IMR-90 (cell line): ENCODE measurements at regions not wholly inside any gene's neighbourhood (a gene's known extent, or its start where the extent isn't known, plus 50 kb on each side); places are given as distances from the start of the nearest gene placed in this dataset.

Source experiments
- ATAC-seq: fragments of 200-7000 bp; cut with Tn5 transposase; 2 replicates; pipeline ENCODE4 v1.9.1; 2020; ENCODE audit warnings: low read depth, mild to moderate bottlenecking, moderate library complexity
- BruUV-seq: library from RNA; stranded (reverse); fragments of 400-500 nt; replicated peaks from 2 replicates; lab custom pipeline; 2021; lab: Mats Ljungman, UMichigan
- CTCF ChIA-PET: fragments of 300-600 bp; formaldehyde crosslinking; extraction: SDS; loops from one replicate; lab custom pipeline; 2021; ENCODE audit warnings: antibody characterized with exemption; lab: Yijun Ruan, JAX
- POLR2A ChIA-PET: fragments of 300-600 bp; sonication (Branson Sonifier 250); formaldehyde crosslinking; loops from one replicate; lab custom pipeline; 2022; ENCODE audit warnings: antibody characterized with exemption; ENCODE audit not compliant: unreplicated experiment; lab: Charles Lee
- DNase-seq: peaks from one replicate; pipeline ENCODE4 v3.0.0; 2013
- H2AFZ ChIP-seq: replicated peaks from 2 replicates; pipeline ENCODE3; 2013; ENCODE audit warnings: low read length, mild to moderate bottlenecking; ENCODE audit not compliant: poor library complexity
- H2AK5ac ChIP-seq: 2 replicates; pipeline ENCODE4 v1.6.1; 2013; ENCODE audit warnings: low read depth, low read length, inconsistent platforms
- H2AK9ac ChIP-seq: replicated peaks from 2 replicates; pipeline ENCODE3; 2013; ENCODE audit warnings: mild to moderate bottlenecking, low read depth, low read length, moderate library complexity; ENCODE audit not compliant: poor library complexity
- H2BK120ac ChIP-seq: 2 replicates; pipeline ENCODE4 v1.6.1; 2013; ENCODE audit warnings: low read depth, low read length, inconsistent platforms
- H2BK15ac ChIP-seq: 3 replicates; pipeline ENCODE4 v1.6.1; 2013; ENCODE audit warnings: low read depth, low read length, inconsistent platforms
- H2BK20ac ChIP-seq: 2 replicates; pipeline ENCODE4 v1.6.1; 2013; ENCODE audit warnings: low read depth, mild to moderate bottlenecking, inconsistent platforms, low read length, moderate library complexity
- H2BK5ac ChIP-seq: 2 replicates; pipeline ENCODE4 v1.6.1; 2013; ENCODE audit warnings: mild to moderate bottlenecking, low read depth, low read length, inconsistent platforms; ENCODE audit not compliant: poor library complexity, severe bottlenecking
- H3K14ac ChIP-seq: replicated peaks from 2 replicates; pipeline ENCODE4 v1.6.1; 2013; ENCODE audit warnings: low read depth, low read length, inconsistent platforms
- H3K18ac ChIP-seq: 2 replicates; pipeline ENCODE4 v1.6.1; 2013; ENCODE audit warnings: low read depth, low read length, control low read depth
- H3K23ac ChIP-seq: 2 replicates; pipeline ENCODE4 v1.6.1; 2013; ENCODE audit warnings: low read depth, low read length, inconsistent platforms
- H3K27ac ChIP-seq: 2 replicates; pipeline ENCODE4 v1.5.1; 2013; ENCODE audit warnings: mild to moderate bottlenecking, control low read depth, low read length; ENCODE audit not compliant: insufficient read depth
- H3K27me3 ChIP-seq: 2 replicates; pipeline ENCODE4 v1.6.1; 2013; ENCODE audit warnings: low read length; ENCODE audit not compliant: control insufficient read depth, insufficient read depth
- H3K36me3 ChIP-seq: 2 replicates; pipeline ENCODE4 v1.6.1; 2013; ENCODE audit warnings: low read length, mixed read lengths; ENCODE audit not compliant: control insufficient read depth, insufficient read depth
- H3K4ac ChIP-seq: 2 replicates; pipeline ENCODE4 v1.6.1; 2013; ENCODE audit warnings: low read depth, low read length, inconsistent platforms
- H3K4me1 ChIP-seq: 2 replicates; pipeline ENCODE4 v1.6.1; 2013; ENCODE audit warnings: low read length, mixed read lengths; ENCODE audit not compliant: control insufficient read depth, insufficient read depth
- H3K4me2 ChIP-seq: 2 replicates; pipeline ENCODE4 v1.6.1; 2013; ENCODE audit warnings: low read depth, mild to moderate bottlenecking, control low read depth, low read length, moderate library complexity
- H3K4me3 ChIP-seq: 2 replicates; pipeline ENCODE4 v1.5.1; 2013; ENCODE audit warnings: low read depth, mild to moderate bottlenecking, control low read depth, low read length, moderate library complexity; ENCODE audit not compliant: insufficient read depth
- H3K56ac ChIP-seq: 2 replicates; pipeline ENCODE4 v1.6.1; 2013; ENCODE audit warnings: low read length, inconsistent platforms; ENCODE audit not compliant: insufficient read depth; ENCODE audit errors: extremely low read depth
- H3K79me1 ChIP-seq, 2 experiments: 2 replicates each; pipeline ENCODE4 v1.6.1; 2013; ENCODE audit warnings: low read length in 2 of 2, inconsistent platforms in 1 of 2, low read depth in 1 of 2
- H3K9ac ChIP-seq: 2 replicates; pipeline ENCODE4 v1.6.1; 2013; ENCODE audit warnings: low read depth, low read length, control low read depth
- H3K9me1 ChIP-seq: 2 replicates; pipeline ENCODE4 v1.6.1; 2013; ENCODE audit warnings: low read length, inconsistent platforms; ENCODE audit not compliant: insufficient read depth
- H3K9me3 ChIP-seq: 2 replicates; pipeline ENCODE4 v1.6.1; 2013; ENCODE audit warnings: low read length; ENCODE audit not compliant: control insufficient read depth, insufficient read depth
- H4K20me1 ChIP-seq: 2 replicates; pipeline ENCODE4 v1.6.1; 2013; ENCODE audit warnings: low read length, inconsistent platforms; ENCODE audit not compliant: insufficient read depth
- H4K5ac ChIP-seq: 2 replicates; pipeline ENCODE4 v1.6.1; 2013; ENCODE audit warnings: mild to moderate bottlenecking, low read depth, low read length, control low read depth
- H4K8ac ChIP-seq, 2 experiments: 2 replicates each; pipeline ENCODE4 v1.6.1; 2013; ENCODE audit warnings: low read depth in 2 of 2, low read length in 2 of 2, control low read depth in 1 of 2, inconsistent platforms in 1 of 2
- H4K91ac ChIP-seq: 2 replicates; pipeline ENCODE4 v1.6.1; 2013; ENCODE audit warnings: low read depth, low read length, inconsistent platforms; ENCODE audit not compliant: insufficient read depth
- BHLHE40 ChIP-seq: fragments of 150-350 bp; IDR thresholded peaks from 2 replicates; pipeline ENCODE4 v1.6.1; 2016; ENCODE audit warnings: mild to moderate bottlenecking, low read depth, low read length
- CEBPB ChIP-seq: IDR thresholded peaks from 2 replicates; pipeline ENCODE4 v1.6.1; 2012; ENCODE audit warnings: low read depth, low read length, improper control_type of control experiment
- FOS ChIP-seq: fragments of 150-350 bp; IDR thresholded peaks from 2 replicates; pipeline ENCODE4 v1.6.1; 2016; ENCODE audit warnings: low read depth, low read length
- MAFK ChIP-seq: IDR thresholded peaks from 2 replicates; pipeline ENCODE4 v1.6.1; 2012; ENCODE audit warnings: low read depth, low read length, improper control_type of control experiment
- MAZ ChIP-seq: IDR thresholded peaks from 2 replicates; pipeline ENCODE4 v1.6.1; 2012; ENCODE audit warnings: low read depth, mild to moderate bottlenecking, low read length, improper control_type of control experiment, moderate library complexity, borderline replicate concordance
- MXI1 ChIP-seq: IDR thresholded peaks from 2 replicates; pipeline ENCODE4 v1.6.1; 2012; ENCODE audit warnings: low read depth, mild to moderate bottlenecking, low read length, moderate library complexity, borderline replicate concordance
- NFE2L2 ChIP-seq: fragments of 150-350 bp; IDR thresholded peaks from 2 replicates; pipeline ENCODE4 v1.6.1; 2016; ENCODE audit warnings: low read depth, mild to moderate bottlenecking, low read length
- POLR2A ChIP-seq: IDR thresholded peaks from 2 replicates; pipeline ENCODE4 v1.6.1; 2012; ENCODE audit warnings: mild to moderate bottlenecking, low read depth, low read length
- RAD21 ChIP-seq: IDR thresholded peaks from 2 replicates; pipeline ENCODE4 v1.6.1; 2012; ENCODE audit warnings: low read length, improper control_type of control experiment
- RCOR1 ChIP-seq: IDR thresholded peaks from 2 replicates; pipeline ENCODE4 v1.6.1; 2012; ENCODE audit warnings: mild to moderate bottlenecking, low read length, improper control_type of control experiment; ENCODE audit not compliant: insufficient replicate concordance
- RFX5 ChIP-seq: IDR thresholded peaks from 2 replicates; pipeline ENCODE4 v1.8.0; 2012; ENCODE audit warnings: low read depth, mild to moderate bottlenecking, low read length, moderate library complexity
- SMC3 ChIP-seq: fragments of 150-350 bp; IDR thresholded peaks from 2 replicates; pipeline ENCODE4 v1.6.1; 2016; ENCODE audit warnings: low read depth, mild to moderate bottlenecking, antibody characterized with exemption, low read length, moderate library complexity
- WGBS, 2 experiments: methylation state at CpG; one replicate each; pipeline versions ENCODE4 v1.1.5 to v1.1.7; 2013; ENCODE audit warnings: missing lambda C conversion rate in 2 of 2; ENCODE audit not compliant: insufficient read length in 1 of 2; ENCODE audit errors: extremely low coverage in 2 of 2; 5-methylcytosine and 5-hydroxymethylcytosine counted together
- dilution Hi-C: fragments of 300-500 bp; cut with HindIII; formaldehyde crosslinking; loops from one replicate; pipeline ENCODE4 v1.14.3; 2018; ENCODE audit warnings: low sequenced_read_pairs; ENCODE audit not compliant: unreplicated experiment
- in situ Hi-C: fragments of 300-500 bp; cut with MboI; formaldehyde crosslinking; loops from 3 replicates; pipeline ENCODE4 v1.14.3; 2019; ENCODE audit warnings: low sequenced_read_pairs, inconsistent platforms, mixed read lengths
- intact Hi-C: fragments of 100-400 bp; cut with micrococcal nuclease; formaldehyde crosslinking; loops from 2 replicates; pipeline ENCODE4 v1.10.0; 2022
- TF ChIP-seq, protein P1 (sequence below): fragments of 150-350 bp; IDR thresholded peaks from 2 replicates; pipeline ENCODE4 v1.6.1; 2016; ENCODE audit warnings: low read depth, mild to moderate bottlenecking, low read length, moderate library complexity, borderline replicate concordance
- TF ChIP-seq, protein P2 (sequence below): conservative IDR thresholded peaks from 2 replicates; pipeline ENCODE4 v1.5.1; 2012; ENCODE audit warnings: mild to moderate bottlenecking, low read depth, low read length, improper control_type of control experiment
- TF ChIP-seq, protein P3 (sequence below): fragments of 150-350 bp; IDR thresholded peaks from 2 replicates; pipeline ENCODE4 v1.6.1; 2017; ENCODE audit warnings: mild to moderate bottlenecking, antibody characterized with exemption, low read length, low read depth

DNA sequence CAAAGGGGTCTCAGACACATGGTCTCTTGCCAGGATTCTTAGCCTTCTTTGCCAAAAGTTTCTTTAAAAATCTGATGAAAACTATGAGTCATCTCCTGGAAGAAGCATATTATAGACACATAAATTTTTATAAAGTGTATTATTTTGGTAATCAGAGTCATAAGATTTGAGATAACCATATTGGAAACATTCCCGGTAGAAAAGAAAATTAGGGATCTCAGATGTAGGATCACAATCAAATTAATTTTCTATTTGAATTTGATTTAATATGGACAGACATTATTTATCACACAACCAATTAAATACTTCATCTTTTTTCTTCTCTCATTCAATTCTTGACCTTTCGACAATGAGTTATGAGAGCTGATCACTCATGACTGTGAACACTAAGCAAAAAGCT, 347.7 kb upstream of the CDH8 start:
- Histone ChIP-seq H4K91ac (no peak overlapping the region), H3K4ac (no peak overlapping the region), H4K20me1 (no peaks in the 10 kb centered on the region), H2BK15ac (no peak overlapping the region), H2BK5ac (no peak overlapping the region), H3K56ac (no peak overlapping the region), H4K8ac (no peak overlapping the region), H3K4me2 (no peak overlapping the region), H2BK20ac (no peak overlapping the region), H3K9me1 (no peaks in the 10 kb centered on the region), H3K9ac (no peak overlapping the region), H3K36me3 (no peaks in the 10 kb centered on the region), H3K27ac (no peak overlapping the region), H3K14ac (no peak overlapping the region), H3K4me3 (no peak overlapping the region), H2BK120ac (no peak overlapping the region), H2AFZ (no peak overlapping the region), H4K5ac (no peak overlapping the region), H3K18ac (no peak overlapping the region), H3K27me3 (no peaks in the 10 kb centered on the region), H3K79me1 (no peaks in the 10 kb centered on the region), H2AK5ac (no peak overlapping the region), H3K9me3 (no peaks in the 10 kb centered on the region), H3K4me1 (no peaks in the 10 kb centered on the region), H3K23ac (no peak overlapping the region), H2AK9ac (no peak overlapping the region)
- ATAC-seq (no peak), DNase-seq (no peak)
- intact Hi-C loops, result no loop called here
- in situ Hi-C loops, result no loop called here
- TF ChIP-seq, protein P1, sequence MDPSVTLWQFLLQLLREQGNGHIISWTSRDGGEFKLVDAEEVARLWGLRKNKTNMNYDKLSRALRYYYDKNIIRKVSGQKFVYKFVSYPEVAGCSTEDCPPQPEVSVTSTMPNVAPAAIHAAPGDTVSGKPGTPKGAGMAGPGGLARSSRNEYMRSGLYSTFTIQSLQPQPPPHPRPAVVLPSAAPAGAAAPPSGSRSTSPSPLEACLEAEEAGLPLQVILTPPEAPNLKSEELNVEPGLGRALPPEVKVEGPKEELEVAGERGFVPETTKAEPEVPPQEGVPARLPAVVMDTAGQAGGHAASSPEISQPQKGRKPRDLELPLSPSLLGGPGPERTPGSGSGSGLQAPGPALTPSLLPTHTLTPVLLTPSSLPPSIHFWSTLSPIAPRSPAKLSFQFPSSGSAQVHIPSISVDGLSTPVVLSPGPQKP, result no peak
- no peak for TF ChIP-seq MAZ
- TF ChIP-seq CEBPB, result no peak
- TF ChIP-seq MXI1, result no peak
- no peak for TF ChIP-seq MAFK
- no peak for TF ChIP-seq POLR2A
- no peak for TF ChIP-seq FOS
- no peak for TF ChIP-seq RFX5
- TF ChIP-seq, protein P2, sequence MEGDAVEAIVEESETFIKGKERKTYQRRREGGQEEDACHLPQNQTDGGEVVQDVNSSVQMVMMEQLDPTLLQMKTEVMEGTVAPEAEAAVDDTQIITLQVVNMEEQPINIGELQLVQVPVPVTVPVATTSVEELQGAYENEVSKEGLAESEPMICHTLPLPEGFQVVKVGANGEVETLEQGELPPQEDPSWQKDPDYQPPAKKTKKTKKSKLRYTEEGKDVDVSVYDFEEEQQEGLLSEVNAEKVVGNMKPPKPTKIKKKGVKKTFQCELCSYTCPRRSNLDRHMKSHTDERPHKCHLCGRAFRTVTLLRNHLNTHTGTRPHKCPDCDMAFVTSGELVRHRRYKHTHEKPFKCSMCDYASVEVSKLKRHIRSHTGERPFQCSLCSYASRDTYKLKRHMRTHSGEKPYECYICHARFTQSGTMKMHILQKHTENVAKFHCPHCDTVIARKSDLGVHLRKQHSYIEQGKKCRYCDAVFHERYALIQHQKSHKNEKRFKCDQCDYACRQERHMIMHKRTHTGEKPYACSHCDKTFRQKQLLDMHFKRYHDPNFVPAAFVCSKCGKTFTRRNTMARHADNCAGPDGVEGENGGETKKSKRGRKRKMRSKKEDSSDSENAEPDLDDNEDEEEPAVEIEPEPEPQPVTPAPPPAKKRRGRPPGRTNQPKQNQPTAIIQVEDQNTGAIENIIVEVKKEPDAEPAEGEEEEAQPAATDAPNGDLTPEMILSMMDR, result no peak
- TF ChIP-seq RCOR1, result no peak
- TF ChIP-seq RAD21, result no peak
- TF ChIP-seq BHLHE40, result no peak
- TF ChIP-seq, protein P3, sequence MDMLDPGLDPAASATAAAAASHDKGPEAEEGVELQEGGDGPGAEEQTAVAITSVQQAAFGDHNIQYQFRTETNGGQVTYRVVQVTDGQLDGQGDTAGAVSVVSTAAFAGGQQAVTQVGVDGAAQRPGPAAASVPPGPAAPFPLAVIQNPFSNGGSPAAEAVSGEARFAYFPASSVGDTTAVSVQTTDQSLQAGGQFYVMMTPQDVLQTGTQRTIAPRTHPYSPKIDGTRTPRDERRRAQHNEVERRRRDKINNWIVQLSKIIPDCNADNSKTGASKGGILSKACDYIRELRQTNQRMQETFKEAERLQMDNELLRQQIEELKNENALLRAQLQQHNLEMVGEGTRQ, result no peak
- no peak for TF ChIP-seq SMC3
- TF ChIP-seq NFE2L2, result no peak
- POLR2A ChIA-PET, result no interaction called here
- WGBS, 2 experiments, result no CpG with 5 or more reads among the region's 2 CpGs
- dilution Hi-C loops, result no loop called here
- CTCF ChIA-PET, result interaction anchor here (0.6 kb wide), 1 partner anchor 16 kb away, joined by 3 read pairs; no protein-coding TSS in a partner anchor
- no TSS peak for BruUV-seq
